Loucy (cell line): ENCODE measurements at regions not wholly inside any gene's neighbourhood (a gene's known extent, or its start where the extent isn't known, plus 50 kb on each side); places are given as distances from the start of the nearest gene placed in this dataset.

Source experiments
- H2AFZ ChIP-seq: fragments of 200-600 bp; sonication (generic); 2 replicates; pipeline ENCODE4 v1.6.0; 2016; ENCODE audit warnings: antibody characterized with exemption, mild to moderate bottlenecking, low read length, moderate library complexity
- H3F3A ChIP-seq: fragments of 200-600 bp; 2 replicates; pipeline ENCODE4 v1.6.0; 2016; ENCODE audit warnings: antibody characterized with exemption, low read depth, mild to moderate bottlenecking
- H3K27me3 ChIP-seq: fragments of 200-600 bp; sonication (generic); 2 replicates; pipeline ENCODE4 v1.6.1; 2014; ENCODE audit warnings: low read length, mild to moderate bottlenecking; ENCODE audit not compliant: insufficient read depth, poor library complexity, severe bottlenecking
- H3K36me3 ChIP-seq: fragments of 200-600 bp; sonication (generic); 2 replicates; pipeline ENCODE4 v1.6.1; 2016; ENCODE audit warnings: low read length; ENCODE audit not compliant: insufficient read depth
- H3K4me1 ChIP-seq: fragments of 200-600 bp; sonication (generic); 2 replicates; pipeline ENCODE4 v1.5.1; 2014; ENCODE audit warnings: low read length, mild to moderate bottlenecking; ENCODE audit not compliant: insufficient read depth, poor library complexity, severe bottlenecking
- H3K4me2 ChIP-seq: fragments of 200-600 bp; sonication (generic); 2 replicates; pipeline ENCODE4 v1.6.0; 2014; ENCODE audit warnings: antibody characterized with exemption, low read length, low read depth, mild to moderate bottlenecking; ENCODE audit not compliant: poor library complexity, severe bottlenecking
- H3K4me3 ChIP-seq: fragments of 200-600 bp; sonication (generic); 2 replicates; pipeline ENCODE4 v1.5.1; 2014; ENCODE audit warnings: low read length, mild to moderate bottlenecking, mixed read lengths; ENCODE audit not compliant: poor library complexity, severe bottlenecking
- H3K79me2 ChIP-seq: fragments of 200-600 bp; sonication (generic); 2 replicates; pipeline ENCODE4 v1.6.1; 2014; ENCODE audit warnings: low read length; ENCODE audit not compliant: insufficient read depth
- H3K9ac ChIP-seq: fragments of 200-600 bp; sonication (generic); 2 replicates; pipeline ENCODE4 v1.6.0; 2014; ENCODE audit warnings: mild to moderate bottlenecking, low read depth, low read length, moderate library complexity; ENCODE audit not compliant: poor library complexity, severe bottlenecking
- H3K9me2 ChIP-seq: fragments of 200-600 bp; sonication (generic); replicated peaks from 2 replicates; pipeline ENCODE4 v1.6.1; 2016; ENCODE audit warnings: low read depth, low read length, mixed read lengths
- H3K9me3 ChIP-seq: fragments of 200-600 bp; sonication (generic); 2 replicates; pipeline ENCODE4 v1.6.1; 2014; ENCODE audit warnings: mild to moderate bottlenecking, antibody characterized with exemption, low read length, low read depth; ENCODE audit not compliant: insufficient read depth
- H4K20me1 ChIP-seq: fragments of 200-600 bp; sonication (generic); 2 replicates; pipeline ENCODE4 v1.6.0; 2014; ENCODE audit warnings: antibody characterized with exemption, low read length, mild to moderate bottlenecking; ENCODE audit not compliant: insufficient read depth, poor library complexity, severe bottlenecking
- EZH2phosphoT487 ChIP-seq: fragments of 200-600 bp; IDR thresholded peaks from 2 replicates; pipeline ENCODE4 v1.6.1; 2018; ENCODE audit warnings: antibody characterized with exemption, mild to moderate bottlenecking, moderate library complexity, borderline replicate concordance
- TF ChIP-seq, protein P1 (sequence below): fragments of 200-600 bp; sonication (generic); conservative IDR thresholded peaks from 2 replicates; pipeline ENCODE4 v1.5.1; 2014; ENCODE audit warnings: mild to moderate bottlenecking, antibody characterized with exemption, low read length

GRCh38 chr18:76685860-76686259 is 136.5 kb upstream of the ZNF236 start:
- no peak overlapping the region for H3K4me2 ChIP-seq

DNA sequence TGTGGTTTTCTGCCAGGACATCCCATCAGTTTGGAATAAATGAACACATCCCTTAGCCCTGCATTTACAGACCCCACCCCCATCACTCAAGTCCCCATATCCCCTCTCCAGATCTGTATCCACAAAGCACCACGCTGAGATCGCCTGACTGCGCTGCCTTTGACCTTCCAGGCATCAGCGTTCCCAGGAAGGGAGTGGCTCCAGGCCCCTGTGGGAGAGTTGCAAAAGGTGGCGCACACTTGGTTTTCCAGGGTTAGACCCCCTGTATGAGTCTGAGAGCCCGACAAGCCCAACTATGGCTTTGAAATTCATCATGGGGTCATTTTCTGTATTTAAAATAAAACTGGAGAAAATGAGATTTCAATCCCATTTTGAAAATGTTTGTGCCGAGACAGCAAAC is 137.0 kb upstream of the ZNF236 start:
- no peaks in the 10 kb centered on the region for H3K9me2 ChIP-seq
- no peaks in the 10 kb centered on the region for H4K20me1 ChIP-seq
- H3K4me3 ChIP-seq: no peak overlapping the region
- H3K4me2 ChIP-seq: no peak overlapping the region
- H3K27me3 ChIP-seq: no peaks in the 10 kb centered on the region
- H3K4me1 ChIP-seq: no peaks in the 10 kb centered on the region
- no peaks in the 10 kb centered on the region for H3K79me2 ChIP-seq
- no peaks in the 10 kb centered on the region for H3K36me3 ChIP-seq
- no peak overlapping the region for H2AFZ ChIP-seq
- H3F3A ChIP-seq: no peaks in the 10 kb centered on the region
- no peaks in the 10 kb centered on the region for H3K9me3 ChIP-seq
- no peak for TF ChIP-seq EZH2phosphoT487
- TF ChIP-seq, protein P1, sequence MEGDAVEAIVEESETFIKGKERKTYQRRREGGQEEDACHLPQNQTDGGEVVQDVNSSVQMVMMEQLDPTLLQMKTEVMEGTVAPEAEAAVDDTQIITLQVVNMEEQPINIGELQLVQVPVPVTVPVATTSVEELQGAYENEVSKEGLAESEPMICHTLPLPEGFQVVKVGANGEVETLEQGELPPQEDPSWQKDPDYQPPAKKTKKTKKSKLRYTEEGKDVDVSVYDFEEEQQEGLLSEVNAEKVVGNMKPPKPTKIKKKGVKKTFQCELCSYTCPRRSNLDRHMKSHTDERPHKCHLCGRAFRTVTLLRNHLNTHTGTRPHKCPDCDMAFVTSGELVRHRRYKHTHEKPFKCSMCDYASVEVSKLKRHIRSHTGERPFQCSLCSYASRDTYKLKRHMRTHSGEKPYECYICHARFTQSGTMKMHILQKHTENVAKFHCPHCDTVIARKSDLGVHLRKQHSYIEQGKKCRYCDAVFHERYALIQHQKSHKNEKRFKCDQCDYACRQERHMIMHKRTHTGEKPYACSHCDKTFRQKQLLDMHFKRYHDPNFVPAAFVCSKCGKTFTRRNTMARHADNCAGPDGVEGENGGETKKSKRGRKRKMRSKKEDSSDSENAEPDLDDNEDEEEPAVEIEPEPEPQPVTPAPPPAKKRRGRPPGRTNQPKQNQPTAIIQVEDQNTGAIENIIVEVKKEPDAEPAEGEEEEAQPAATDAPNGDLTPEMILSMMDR: no peak
- no peak overlapping the region for H3K9ac ChIP-seq

More at GRCh38 chr18:76685860-76686259, 136.5 kb upstream of the ZNF236 start:
- TF ChIP-seq, protein P1: no peak
- TF ChIP-seq EZH2phosphoT487: no peak
- H3K27me3 ChIP-seq: no peaks in the 10 kb centered on the region
- no peak overlapping the region for H3K4me3 ChIP-seq
- H2AFZ ChIP-seq: no peak overlapping the region
- H4K20me1 ChIP-seq: no peaks in the 10 kb centered on the region
- H3K9me3 ChIP-seq: no peaks in the 10 kb centered on the region
- H3K9me2 ChIP-seq: no peaks in the 10 kb centered on the region
- H3K4me1 ChIP-seq: no peaks in the 10 kb centered on the region
- H3K9ac ChIP-seq: no peak overlapping the region
- no peaks in the 10 kb centered on the region for H3K79me2 ChIP-seq
- H3K36me3 ChIP-seq: no peaks in the 10 kb centered on the region
- H3F3A ChIP-seq: no peaks in the 10 kb centered on the region

GRCh38 chr18:76684265-76684664 is 138.1 kb upstream of the ZNF236 start:
- H3K79me2 ChIP-seq: no peaks in the 10 kb centered on the region
- H3K4me2 ChIP-seq: no peak overlapping the region
- H3F3A ChIP-seq: no peaks in the 10 kb centered on the region
- H3K9me2 ChIP-seq: no peaks in the 10 kb centered on the region
- H2AFZ ChIP-seq: no peak overlapping the region
- H3K36me3 ChIP-seq: no peaks in the 10 kb centered on the region
- no peaks in the 10 kb centered on the region for H3K9me3 ChIP-seq
- no peak overlapping the region for H3K9ac ChIP-seq
- H3K4me3 ChIP-seq: no peak overlapping the region
- TF ChIP-seq, protein P1: no peak
- TF ChIP-seq EZH2phosphoT487: no peak
- H3K4me1 ChIP-seq: no peaks in the 10 kb centered on the region
- H3K27me3 ChIP-seq: no peaks in the 10 kb centered on the region
- no peaks in the 10 kb centered on the region for H4K20me1 ChIP-seq
